NCI-H774 (cell line): ENCODE measurements at regions not wholly inside any gene's neighbourhood (a gene's known extent, or its start where the extent isn't known, plus 50 kb on each side); places are given as distances from the start of the nearest gene placed in this dataset.

Experiments used
- DNase-seq: peaks from one replicate; lab custom pipeline; 2025; lab: John Stamatoyannopoulos, UW

GRCh38 chr16:64892835-64893785, 228.8 kb downstream of the CDH11 start:
- no peak for DNase-seq

DNA sequence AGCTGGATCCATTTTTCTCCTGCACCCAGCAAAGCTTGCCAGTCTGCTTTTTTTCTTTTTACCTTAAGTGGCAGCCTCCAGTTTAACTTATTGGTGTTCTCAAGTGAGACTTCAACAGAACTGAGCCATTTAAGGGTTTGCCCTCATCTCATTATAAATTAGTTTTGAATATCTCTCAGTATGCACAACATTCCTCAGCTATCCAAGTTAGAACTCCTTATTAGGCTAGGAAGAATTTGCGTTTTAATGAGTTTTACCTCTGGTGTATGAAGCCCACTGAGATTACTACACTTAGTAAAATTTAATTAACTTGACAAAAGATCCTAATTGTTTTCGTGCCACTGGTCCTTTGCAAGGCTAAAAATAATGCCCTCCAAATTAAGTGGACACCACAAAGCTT, 232.4 kb downstream of the CDH11 start:
- no peak for DNase-seq

- DNase-seq = no peak
These were observed 234.2 kb downstream of the CDH11 start for GRCh38 chr16:64887651-64888050.

GRCh38 chr16:64882078-64882784, 239.6 kb downstream of the CDH11 start:
- DNase-seq = no peak

- no peak for DNase-seq
These were observed 240.9 kb downstream of the CDH11 start for GRCh38 chr16:64880994-64881393.

GRCh38 chr16:64880006-64880405, 241.9 kb downstream of the CDH11 start:
- DNase-seq = no peak

DNA sequence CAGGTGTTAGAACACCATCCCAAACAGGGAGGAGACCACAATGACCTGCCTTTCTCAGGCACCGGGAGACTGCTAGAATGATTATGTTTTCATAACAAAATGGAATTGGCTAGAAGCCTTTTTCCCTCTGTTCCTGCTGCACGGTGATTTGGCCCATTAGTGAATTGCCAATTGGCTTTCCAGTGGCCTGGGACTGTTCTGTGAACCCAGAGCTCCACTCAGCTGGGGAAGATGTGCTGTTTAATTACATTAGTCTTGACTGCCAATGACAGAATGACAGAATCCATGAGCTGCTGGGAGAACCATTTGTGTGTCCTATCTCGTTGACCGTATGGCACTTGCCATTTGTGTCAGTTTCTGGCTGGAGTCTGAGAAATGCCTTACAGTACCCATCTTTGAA, 242.9 kb downstream of the CDH11 start:
- DNase-seq = no peak

- DNase-seq = no peak
These were observed 249.8 kb downstream of the CDH11 start for GRCh38 chr16:64872101-64872500.

DNA sequence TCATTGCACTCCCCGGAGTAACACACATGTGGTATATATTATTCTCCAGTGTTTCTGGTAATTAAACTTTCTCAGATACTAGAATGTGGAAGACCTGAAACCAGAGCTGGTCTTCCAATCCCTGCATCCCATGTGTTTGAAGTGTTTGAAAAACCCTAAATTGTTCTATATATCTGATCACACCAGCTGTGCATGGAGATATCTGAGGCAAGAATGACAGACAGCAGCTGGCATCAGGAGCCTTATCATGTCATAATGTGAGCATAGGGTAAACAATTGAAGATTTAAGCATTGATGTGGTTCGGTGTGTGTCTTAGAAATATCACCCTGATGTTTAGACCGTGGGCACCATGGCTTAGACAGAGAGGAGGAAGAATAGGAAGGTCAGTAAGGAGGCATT, 251.0 kb downstream of the CDH11 start:
- DNase-seq = no peak

- no peak for DNase-seq
These were observed 252.1 kb downstream of the CDH11 start for GRCh38 chr16:64869781-64870180.

GRCh38 chr16:64866021-64866420, 255.8 kb downstream of the CDH11 start:
- no peak for DNase-seq

DNA sequence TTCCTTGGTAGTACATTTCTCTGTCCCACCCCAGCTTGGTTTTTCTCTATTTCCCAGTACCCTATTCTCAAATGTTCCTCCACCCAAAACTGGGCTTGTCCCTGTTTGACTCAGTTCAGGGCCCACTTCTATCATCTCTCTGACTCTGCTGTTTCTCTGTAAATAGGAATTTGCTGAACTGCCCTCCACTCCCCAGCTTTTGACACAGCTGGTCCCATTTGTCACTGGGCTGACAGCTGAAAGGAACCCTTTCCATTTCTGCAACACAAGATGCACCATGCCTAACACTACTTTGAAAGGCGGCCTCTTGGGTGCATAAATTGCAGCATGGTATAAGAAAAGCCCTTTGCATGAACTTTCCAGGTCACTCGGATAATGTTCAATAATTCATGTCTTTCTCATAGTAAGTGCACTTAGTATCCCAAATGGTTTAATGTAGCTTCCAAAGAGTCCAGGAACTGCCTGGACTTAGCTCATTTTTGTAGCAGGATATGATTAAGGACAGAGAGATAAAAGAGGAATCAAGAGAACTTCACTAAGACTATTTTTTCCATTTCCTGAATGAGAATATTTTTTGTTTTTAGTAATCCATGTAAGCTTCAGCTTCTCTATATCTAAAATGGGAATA, 256.7 kb downstream of the CDH11 start:
- DNase-seq = no peak

DNA sequence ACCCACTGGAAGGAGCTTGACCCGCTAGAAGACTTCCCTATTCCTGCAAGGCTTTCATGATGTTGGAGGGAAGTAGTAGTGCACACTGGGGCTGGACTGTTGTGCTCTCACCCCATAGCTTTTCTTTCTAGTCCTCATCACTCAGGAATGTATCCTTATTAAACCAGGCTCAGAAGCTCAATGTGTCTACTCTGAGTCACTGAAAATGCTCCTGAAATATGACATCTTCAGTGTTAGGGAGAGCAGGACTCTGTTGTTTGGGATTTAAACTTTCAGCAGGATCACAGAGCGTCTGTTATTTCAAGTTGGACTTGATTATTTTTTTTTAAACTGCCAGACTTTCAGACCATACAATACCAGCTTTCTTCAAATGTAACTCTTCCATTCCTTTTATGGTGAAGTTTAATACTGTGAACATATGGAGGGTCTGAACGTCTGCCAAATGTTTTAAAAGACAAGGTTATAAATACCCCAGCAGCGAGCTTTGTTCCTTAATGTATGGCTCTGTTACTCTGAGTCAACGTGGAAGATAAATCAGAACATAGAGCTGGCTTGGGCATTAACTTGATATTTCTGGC, 257.5 kb downstream of the CDH11 start:
- no peak for DNase-seq

GRCh38 chr16:64858076-64858475, 263.8 kb downstream of the CDH11 start:
- no peak for DNase-seq

DNA sequence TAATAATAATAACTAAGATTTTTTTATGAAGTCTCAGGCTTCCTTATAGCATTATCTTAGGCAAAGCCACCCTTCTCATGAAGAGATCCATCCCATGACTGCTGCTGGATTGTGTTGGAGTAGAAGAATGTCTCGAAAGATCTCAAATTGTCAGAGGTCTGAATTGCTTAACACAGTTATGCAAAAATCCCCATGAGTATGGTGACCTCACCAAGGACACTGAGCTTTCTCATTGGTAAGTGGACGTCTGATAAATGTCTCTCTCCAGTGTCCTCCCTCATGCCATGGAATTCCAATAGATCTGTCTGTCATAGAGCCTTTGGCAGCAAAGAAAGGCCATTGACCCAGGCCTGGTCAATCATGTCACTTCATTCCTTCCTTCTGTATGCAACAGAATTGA, 264.5 kb downstream of the CDH11 start:
- DNase-seq = no peak

- DNase-seq = no peak
These were observed 268.3 kb downstream of the CDH11 start for GRCh38 chr16:64853551-64853950.

GRCh38 chr16:64846966-64847365, 274.9 kb downstream of the CDH11 start:
- no peak for DNase-seq

- DNase-seq = no peak
These were observed 276.8 kb downstream of the CDH11 start for GRCh38 chr16:64845071-64845470.

GRCh38 chr16:64841482-64841881, 280.4 kb downstream of the CDH11 start:
- DNase-seq = no peak

DNA sequence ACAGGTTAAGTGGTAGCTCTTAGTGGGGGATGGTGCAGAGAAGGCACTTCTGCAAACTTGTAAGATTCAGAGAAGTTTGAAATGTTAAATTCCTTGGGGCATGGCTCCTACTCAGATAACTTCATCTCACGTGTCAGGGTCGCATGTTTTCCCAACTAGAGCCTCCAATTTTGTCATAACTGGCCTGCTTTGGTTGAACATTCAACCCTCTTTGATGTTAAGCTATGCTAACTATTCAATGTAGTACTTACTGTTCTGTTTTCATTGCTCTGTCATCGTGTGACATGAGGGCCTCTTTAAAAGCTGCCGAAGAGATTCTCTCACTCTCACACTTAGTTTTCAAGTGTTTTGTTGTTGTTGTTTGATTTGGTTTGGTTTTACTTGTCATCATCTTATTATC, 280.8 kb downstream of the CDH11 start:
- no peak for DNase-seq

GRCh38 chr16:64830653-64831052, 291.2 kb downstream of the CDH11 start:
- DNase-seq = no peak

GRCh38 chr16:64829678-64830077, 292.2 kb downstream of the CDH11 start:
- DNase-seq = no peak
